Activated CD4-positive, alpha-beta memory T cell treated with anti-CD3 and anti-CD28 coated beads for 36 hours (primary cell): ENCODE measurements at regions not wholly inside any gene's neighbourhood (a gene's known extent, or its start where the extent isn't known, plus 50 kb on each side); places are given as distances from the start of the nearest gene placed in this dataset.

Experiments
- CTCF ChIA-PET: fragments of 350-600 bp; sonication (Branson Sonifier 250); formaldehyde crosslinking; loops from one replicate; lab custom pipeline; 2021; ENCODE audit warnings: antibody characterized with exemption, inconsistent platforms; lab: Charles Lee
- POLR2A ChIA-PET: fragments of 350-600 bp; sonication (Branson Sonifier 250); formaldehyde crosslinking; loops from one replicate; lab custom pipeline; 2021; ENCODE audit warnings: antibody characterized with exemption; lab: Charles Lee
- DNase-seq: peaks from one replicate; pipeline ENCODE4 v3.0.0-alpha.2; 2020
- H3K27ac Mint-ChIP-seq: one replicate; pipeline ENCODE4 v1.8.0; 2021; ENCODE audit warnings: mixed read lengths
- H3K27me3 Mint-ChIP-seq: one replicate; pipeline ENCODE4 v1.8.0; 2021; ENCODE audit warnings: mixed read lengths
- H3K36me3 Mint-ChIP-seq: one replicate; pipeline ENCODE4 v1.8.0; 2021; ENCODE audit warnings: mixed read lengths
- H3K4me1 Mint-ChIP-seq: one replicate; pipeline ENCODE4 v1.8.0; 2021; ENCODE audit warnings: low read depth, mixed read lengths
- H3K4me3 Mint-ChIP-seq: one replicate; pipeline ENCODE4 v1.8.0; 2021; ENCODE audit warnings: mild to moderate bottlenecking, mixed read lengths
- H3K9me3 Mint-ChIP-seq: one replicate; pipeline ENCODE4 v1.8.0; 2021; ENCODE audit warnings: mixed read lengths
- intact Hi-C: fragments of 100-400 bp; cut with micrococcal nuclease; formaldehyde crosslinking; loops from one replicate; pipeline ENCODE4 v1.15.1; 2023

- no peaks in the 10 kb centered on the region for H3K36me3 Mint-ChIP-seq
- intact Hi-C loops = no loop called here
- peaks cover 7% of the 10 kb centered on the region for H3K9me3 Mint-ChIP-seq
- H3K4me3 Mint-ChIP-seq = no peak overlapping the region
- H3K27ac Mint-ChIP-seq = no peak overlapping the region
- H3K27me3 Mint-ChIP-seq = no peaks in the 10 kb centered on the region
- CTCF ChIA-PET = no interaction called here
- no peak for DNase-seq
- no peaks in the 10 kb centered on the region for H3K4me1 Mint-ChIP-seq
- POLR2A ChIA-PET = no interaction called here
Measured at GRCh38 chr9:82404196-82404870, 415.8 kb downstream of the SPATA31D1 start.

GRCh38 chr9:82404881-82405280 is 416.3 kb downstream of the SPATA31D1 start:
- H3K27me3 Mint-ChIP-seq = no peaks in the 10 kb centered on the region
- intact Hi-C loops = no loop called here
- no peak overlapping the region for H3K4me3 Mint-ChIP-seq
- CTCF ChIA-PET = no interaction called here
- POLR2A ChIA-PET = no interaction called here
- H3K4me1 Mint-ChIP-seq = no peaks in the 10 kb centered on the region
- DNase-seq = no peak
- peaks cover 5% of the 10 kb centered on the region for H3K9me3 Mint-ChIP-seq
- no peaks in the 10 kb centered on the region for H3K36me3 Mint-ChIP-seq
- no peak overlapping the region for H3K27ac Mint-ChIP-seq

GRCh38 chr9:82406456-82407085 is 418.0 kb downstream of the SPATA31D1 start:
- no peaks in the 10 kb centered on the region for H3K36me3 Mint-ChIP-seq
- H3K27me3 Mint-ChIP-seq = no peaks in the 10 kb centered on the region
- no peak for DNase-seq
- CTCF ChIA-PET = no interaction called here
- POLR2A ChIA-PET = no interaction called here
- peaks cover 4% of the 10 kb centered on the region for H3K9me3 Mint-ChIP-seq
- H3K4me3 Mint-ChIP-seq = no peak overlapping the region
- no peaks in the 10 kb centered on the region for H3K4me1 Mint-ChIP-seq
- intact Hi-C loops = no loop called here
- H3K27ac Mint-ChIP-seq = no peak overlapping the region

- ChIA-PET CTCF (no interaction called here), POLR2A (no interaction called here)
- H3K4me3 Mint-ChIP-seq = no peak overlapping the region
- intact Hi-C loops = no loop called here
- H3K27me3 Mint-ChIP-seq = no peaks in the 10 kb centered on the region
- no peak for DNase-seq
- H3K9me3 Mint-ChIP-seq = peaks cover 19% of the 10 kb centered on the region
- no peaks in the 10 kb centered on the region for H3K36me3 Mint-ChIP-seq
- no peak overlapping the region for H3K27ac Mint-ChIP-seq
- H3K4me1 Mint-ChIP-seq = no peaks in the 10 kb centered on the region
Measured at GRCh38 chr9:82410306-82410705, 421.7 kb downstream of the SPATA31D1 start.

GRCh38 chr9:82410866-82411265 is 422.3 kb downstream of the SPATA31D1 start:
- H3K36me3 Mint-ChIP-seq = no peaks in the 10 kb centered on the region
- H3K27me3 Mint-ChIP-seq = no peaks in the 10 kb centered on the region
- H3K9me3 Mint-ChIP-seq = peaks cover 21% of the 10 kb centered on the region
- H3K4me3 Mint-ChIP-seq = no peak overlapping the region
- ChIA-PET CTCF (no interaction called here), POLR2A (no interaction called here)
- no peak overlapping the region for H3K27ac Mint-ChIP-seq
- H3K4me1 Mint-ChIP-seq = no peaks in the 10 kb centered on the region
- intact Hi-C loops = no loop called here
- no peak for DNase-seq

GRCh38 chr9:82412586-82413305 is 424.2 kb downstream of the SPATA31D1 start:
- intact Hi-C loops = no loop called here
- POLR2A ChIA-PET = no interaction called here
- H3K9me3 Mint-ChIP-seq = peaks cover 23% of the 10 kb centered on the region
- no peak for DNase-seq
- no peaks in the 10 kb centered on the region for H3K36me3 Mint-ChIP-seq
- no peak overlapping the region for H3K27ac Mint-ChIP-seq
- H3K27me3 Mint-ChIP-seq = no peaks in the 10 kb centered on the region
- H3K4me3 Mint-ChIP-seq = no peak overlapping the region
- CTCF ChIA-PET = no interaction called here
- no peaks in the 10 kb centered on the region for H3K4me1 Mint-ChIP-seq

- intact Hi-C loops = no loop called here
- Mint-ChIP-seq H3K36me3 (no peaks in the 10 kb centered on the region), H3K4me3 (no peak overlapping the region), H3K9me3 (peaks cover 25% of the 10 kb centered on the region), H3K4me1 (no peaks in the 10 kb centered on the region), H3K27ac (no peak overlapping the region), H3K27me3 (no peaks in the 10 kb centered on the region)
- DNase-seq = no peak
- ChIA-PET CTCF (no interaction called here), POLR2A (no interaction called here)
Measured at GRCh38 chr9:82417501-82417900, 428.9 kb downstream of the SPATA31D1 start.

GRCh38 chr9:82418334-82418733 is 429.8 kb downstream of the SPATA31D1 start:
- ChIA-PET CTCF (no interaction called here), POLR2A (no interaction called here)
- H3K9me3 Mint-ChIP-seq = peaks cover 23% of the 10 kb centered on the region
- H3K4me1 Mint-ChIP-seq = no peaks in the 10 kb centered on the region
- no peaks in the 10 kb centered on the region for H3K36me3 Mint-ChIP-seq
- no peak overlapping the region for H3K27ac Mint-ChIP-seq
- intact Hi-C loops = no loop called here
- no peak overlapping the region for H3K4me3 Mint-ChIP-seq
- no peaks in the 10 kb centered on the region for H3K27me3 Mint-ChIP-seq
- no peak for DNase-seq

GRCh38 chr9:82419696-82420486 is 431.3 kb downstream of the SPATA31D1 start:
- ChIA-PET POLR2A (no interaction called here), CTCF (no interaction called here)
- DNase-seq = no peak
- intact Hi-C loops = no loop called here
- Mint-ChIP-seq H3K4me1 (no peaks in the 10 kb centered on the region), H3K36me3 (no peaks in the 10 kb centered on the region), H3K4me3 (no peak overlapping the region), H3K27ac (no peak overlapping the region), H3K27me3 (no peaks in the 10 kb centered on the region), H3K9me3 (peaks cover 12% of the 10 kb centered on the region)

- ChIA-PET CTCF (no interaction called here), POLR2A (no interaction called here)
- Mint-ChIP-seq H3K27ac (no peak overlapping the region), H3K4me1 (no peaks in the 10 kb centered on the region), H3K27me3 (no peaks in the 10 kb centered on the region), H3K4me3 (no peak overlapping the region), H3K36me3 (no peaks in the 10 kb centered on the region), H3K9me3 (peaks cover 7% of the 10 kb centered on the region)
- intact Hi-C loops = no loop called here
- no peak for DNase-seq
Measured at GRCh38 chr9:82421498-82421897, 432.9 kb downstream of the SPATA31D1 start.

- DNase-seq = no peak
- ChIA-PET CTCF (no interaction called here), POLR2A (no interaction called here)
- Mint-ChIP-seq H3K4me1 (no peaks in the 10 kb centered on the region), H3K9me3 (peaks cover 2% of the 10 kb centered on the region), H3K36me3 (no peaks in the 10 kb centered on the region), H3K27ac (no peak overlapping the region), H3K4me3 (no peak overlapping the region), H3K27me3 (no peaks in the 10 kb centered on the region)
- intact Hi-C loops = no loop called here
Measured at GRCh38 chr9:82423700-82424099, 435.1 kb downstream of the SPATA31D1 start.

GRCh38 chr9:82424599-82425120 is 436.1 kb downstream of the SPATA31D1 start:
- Mint-ChIP-seq H3K27me3 (no peaks in the 10 kb centered on the region), H3K4me3 (no peak overlapping the region), H3K36me3 (no peaks in the 10 kb centered on the region), H3K27ac (no peak overlapping the region), H3K9me3 (peaks cover 2% of the 10 kb centered on the region), H3K4me1 (no peaks in the 10 kb centered on the region)
- ChIA-PET POLR2A (no interaction called here), CTCF (interaction anchor here (0.6 kb wide), 1 partner anchor 116 kb away, joined by 3 read pairs; no protein-coding TSS in a partner anchor)
- no peak for DNase-seq
- intact Hi-C loops = no loop called here
